T follicular helper cell (primary cell): ENCODE measurements at regions not wholly inside any gene's neighbourhood (a gene's known extent, or its start where the extent isn't known, plus 50 kb on each side); places are given as distances from the start of the nearest gene placed in this dataset.

Experiments used
- DNase-seq: peaks from one replicate; pipeline ENCODE4 v3.0.0-alpha.2; 2020; ENCODE audit warnings: low read depth

GRCh38 chr10:78938695-78939672, 129.8 kb upstream of the ZMIZ1 start:
- DNase-seq: no peak

DNA sequence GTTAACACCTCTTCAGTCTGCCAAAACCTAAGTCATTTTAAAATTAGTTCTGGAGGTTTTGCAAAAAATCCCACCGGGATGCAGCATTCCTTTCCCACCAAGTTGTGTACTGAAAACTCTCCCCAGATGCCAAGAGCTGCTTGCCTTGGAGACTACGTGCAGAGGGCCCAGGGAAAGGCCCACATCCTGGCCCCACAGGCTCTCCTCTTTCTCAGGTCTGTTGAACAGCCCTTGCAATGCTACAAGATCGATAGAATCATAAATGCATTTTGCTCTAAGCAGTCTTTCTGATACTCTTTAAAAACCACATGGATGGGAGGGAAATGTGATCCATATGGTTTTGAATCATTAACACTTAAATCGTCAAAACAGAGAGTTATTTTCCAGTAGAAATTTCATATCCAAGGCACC, 126.7 kb upstream of the ZMIZ1 start:
- no peak for DNase-seq

GRCh38 chr10:78944723-78945312, 123.9 kb upstream of the ZMIZ1 start:
- DNase-seq: no peak

GRCh38 chr10:78945838-78946237, 122.9 kb upstream of the ZMIZ1 start:
- DNase-seq: no peak

DNA sequence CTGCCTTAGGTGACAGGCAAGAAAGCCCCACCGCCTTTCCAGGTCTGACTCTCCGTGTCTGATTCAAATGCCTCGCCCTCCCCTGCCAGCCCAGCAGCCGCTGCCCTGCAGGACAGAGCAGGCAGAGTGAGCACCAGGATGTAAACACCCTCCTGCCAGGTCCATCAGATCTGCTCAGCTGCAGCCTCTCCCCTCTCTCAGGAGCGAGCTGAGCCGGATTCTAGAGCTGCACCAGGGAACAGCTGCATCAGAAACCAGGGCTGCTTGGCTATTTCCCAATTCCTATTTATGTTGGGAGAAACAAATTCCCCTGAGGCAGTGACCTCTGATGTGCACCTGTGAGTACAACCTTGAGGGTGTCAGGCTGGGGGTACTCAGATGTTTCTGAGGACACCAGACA, 121.5 kb upstream of the ZMIZ1 start:
- DNase-seq: no peak

DNA sequence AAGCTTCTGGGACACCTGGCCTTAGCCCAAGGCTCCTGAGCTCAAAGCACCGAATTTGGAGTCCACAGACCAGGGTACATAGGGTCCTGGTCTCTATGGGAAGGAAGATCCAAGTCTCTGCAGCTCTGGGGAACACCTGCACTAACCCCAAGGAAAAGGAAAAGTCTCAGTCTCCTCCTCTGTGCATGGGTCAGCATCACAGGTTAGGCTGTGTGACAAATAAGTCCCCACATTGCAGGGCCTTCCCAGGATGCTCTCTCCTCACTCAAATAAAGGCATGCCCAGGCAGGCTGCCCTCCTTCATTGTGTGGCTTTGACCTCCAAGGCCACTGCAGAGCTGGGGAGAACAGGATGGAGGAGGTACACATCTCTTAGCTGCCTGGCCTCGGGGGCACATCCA, 121.0 kb upstream of the ZMIZ1 start:
- DNase-seq: no peak

- no peak for DNase-seq
Observed at GRCh38 chr10:78948621-78949030, 120.1 kb upstream of the ZMIZ1 start.

- no peak for DNase-seq
Observed at GRCh38 chr10:78950656-78951587, 117.8 kb upstream of the ZMIZ1 start.

- no peak for DNase-seq
Observed at GRCh38 chr10:78952030-78952429, 116.7 kb upstream of the ZMIZ1 start.

- DNase-seq: no peak
Observed at GRCh38 chr10:78952686-78953085, 116.1 kb upstream of the ZMIZ1 start.

- no peak for DNase-seq
Observed at GRCh38 chr10:78953113-78953798, 115.5 kb upstream of the ZMIZ1 start.

GRCh38 chr10:78953799-78954297, 114.9 kb upstream of the ZMIZ1 start:
- DNase-seq: no peak

DNA sequence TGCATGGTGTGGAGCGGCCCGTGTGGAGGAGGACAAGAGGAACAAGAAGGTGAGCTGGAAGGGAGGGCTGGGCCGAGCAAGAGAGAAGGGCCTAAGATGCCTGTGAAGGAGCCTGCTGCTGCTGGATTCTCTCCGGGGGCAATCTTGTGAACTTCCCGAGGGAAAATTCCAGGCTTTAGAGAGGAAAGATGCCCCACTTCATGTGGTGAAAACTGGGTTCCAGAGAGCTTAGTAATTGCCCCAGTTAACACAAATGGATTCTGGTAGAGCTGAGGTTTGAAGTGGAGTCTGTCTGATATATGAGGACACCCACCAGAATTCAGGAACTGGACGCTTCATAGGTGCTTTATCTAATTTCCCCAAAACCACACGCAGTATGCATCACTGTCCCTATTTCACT, 114.1 kb upstream of the ZMIZ1 start:
- DNase-seq: no peak

DNA sequence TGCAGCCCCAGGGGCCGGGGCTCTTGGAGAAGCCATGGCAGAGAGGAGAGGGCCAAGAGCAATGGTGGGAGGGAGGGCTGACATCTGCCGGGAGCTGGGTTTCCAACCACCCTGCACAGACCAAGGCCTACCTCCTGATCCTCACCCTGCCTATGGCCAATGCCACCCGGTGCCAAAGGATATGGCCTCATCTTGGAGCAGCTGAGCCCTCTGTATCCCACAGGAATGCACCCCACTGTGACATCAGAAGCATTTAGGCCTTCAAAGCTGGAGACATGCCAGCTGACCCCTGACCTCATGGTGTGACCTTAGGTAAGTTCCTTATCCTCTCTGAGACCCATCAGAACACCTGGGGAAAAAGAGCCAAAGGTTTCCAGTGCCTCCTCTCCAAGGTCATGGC, 113.6 kb upstream of the ZMIZ1 start:
- DNase-seq: no peak

- DNase-seq: no peak
Observed at GRCh38 chr10:78956391-78956790, 112.4 kb upstream of the ZMIZ1 start.

DNA sequence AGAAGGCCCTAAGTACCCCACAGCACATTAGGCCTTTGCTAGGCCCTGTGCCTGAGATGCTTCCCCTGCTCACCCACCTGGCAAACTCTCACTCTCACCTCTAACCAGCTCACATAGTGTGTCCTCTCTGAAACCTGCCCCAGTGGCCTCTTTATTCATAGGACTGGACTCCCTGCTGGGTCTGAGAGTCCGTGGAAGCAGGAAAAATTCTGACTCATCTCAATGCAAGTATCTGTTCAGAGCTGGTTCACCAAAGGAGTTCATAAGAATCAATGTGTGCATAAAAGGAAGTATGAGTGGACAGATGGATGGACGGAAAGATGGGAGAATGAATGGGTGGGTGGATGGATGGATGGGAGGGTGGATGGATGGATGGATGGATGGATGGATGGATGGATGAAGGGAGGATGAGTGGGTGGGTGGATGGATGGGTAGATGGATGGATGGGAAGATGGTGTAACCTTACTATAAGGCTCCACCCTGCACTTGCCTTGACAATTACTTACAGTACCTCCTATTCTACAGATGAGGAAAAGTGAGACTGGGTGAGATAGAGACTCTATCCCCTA, 111.2 kb upstream of the ZMIZ1 start:
- DNase-seq: no peak

DNA sequence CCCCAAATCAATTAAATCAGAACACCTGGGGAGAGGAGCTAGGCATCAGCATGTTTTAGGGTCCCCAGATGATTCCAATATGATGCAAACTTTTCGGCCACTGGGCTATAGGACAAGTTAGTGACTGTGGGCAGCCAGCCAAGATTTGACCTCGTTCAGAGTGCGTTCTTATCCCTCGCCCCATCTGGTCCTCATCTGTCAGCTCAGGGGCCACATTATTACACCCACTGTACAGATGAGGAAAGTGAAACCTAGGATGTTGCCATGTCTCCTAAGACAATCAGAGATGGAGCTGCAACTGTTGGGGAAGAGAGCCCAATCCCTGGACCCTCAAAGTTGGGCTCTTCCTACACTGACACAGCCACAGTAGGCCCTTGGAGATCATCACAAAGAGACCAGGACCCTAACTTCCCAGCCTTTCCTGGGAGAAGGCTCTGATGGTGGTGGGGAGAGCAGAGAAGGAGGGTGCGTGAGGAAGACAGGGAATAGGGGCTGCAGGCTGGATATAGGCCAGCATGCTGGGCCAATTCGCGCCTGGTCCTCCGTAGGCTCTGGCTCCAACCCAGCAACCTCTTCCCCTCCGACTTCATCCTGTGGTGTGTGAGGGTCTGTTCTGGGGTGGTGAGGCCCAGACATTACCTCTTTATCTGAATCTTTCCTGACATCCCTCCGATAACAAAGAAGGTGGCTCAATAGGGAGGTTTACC, 109.4 kb upstream of the ZMIZ1 start:
- no peak for DNase-seq

GRCh38 chr10:78959924-78960285, 108.9 kb upstream of the ZMIZ1 start:
- DNase-seq: no peak

DNA sequence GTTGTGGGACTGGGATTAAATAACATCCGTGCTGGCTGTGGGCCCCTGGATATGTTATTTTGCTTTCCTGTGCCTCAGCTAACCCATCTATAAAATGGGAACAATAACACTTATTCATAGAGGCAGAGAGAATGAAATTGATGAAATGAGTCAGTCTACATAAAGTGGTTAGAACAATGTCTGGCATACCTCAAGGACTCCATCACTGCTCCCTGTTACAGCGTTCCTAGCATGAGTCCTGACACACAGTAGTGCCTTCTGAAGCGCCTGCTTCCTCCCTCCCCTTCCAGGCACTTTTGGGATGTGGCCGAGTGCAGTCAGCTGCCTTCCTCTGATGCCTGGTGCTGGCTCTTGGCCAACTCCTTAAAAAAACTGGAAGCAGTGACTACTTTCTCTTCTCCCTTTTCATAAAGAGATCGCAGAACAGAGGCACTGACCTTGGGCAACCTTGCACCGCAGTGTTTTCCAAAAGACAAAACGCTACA, 108.4 kb upstream of the ZMIZ1 start:
- DNase-seq: no peak

- no peak for DNase-seq
Observed at GRCh38 chr10:78961760-78962159, 107.0 kb upstream of the ZMIZ1 start.
